ENCODE measurements at regions not wholly inside any gene's neighbourhood (a gene's known extent, or its start where the extent isn't known, plus 50 kb on each side); places are given as distances from the start of the nearest gene placed in this dataset.

DNA sequence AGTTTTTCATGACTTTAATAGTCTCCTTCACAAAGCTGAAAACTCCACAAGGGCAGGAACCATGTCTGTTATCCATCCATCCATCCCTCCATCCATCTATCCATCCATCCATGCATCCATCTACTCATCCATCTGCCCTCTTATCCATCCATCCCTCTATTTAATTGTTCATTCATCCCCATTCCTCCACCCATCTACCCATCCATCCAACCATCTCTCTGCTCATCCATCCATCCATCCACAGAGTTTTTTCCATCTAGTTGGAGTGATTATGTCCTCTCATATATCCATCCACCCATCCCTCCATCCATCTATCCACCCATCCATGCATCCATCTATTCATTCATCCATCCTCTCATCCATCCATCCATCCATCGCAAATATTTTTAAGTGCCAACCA is 237.9 kb downstream of the EMX2 start:
- TF ChIP-seq, protein P1, sequence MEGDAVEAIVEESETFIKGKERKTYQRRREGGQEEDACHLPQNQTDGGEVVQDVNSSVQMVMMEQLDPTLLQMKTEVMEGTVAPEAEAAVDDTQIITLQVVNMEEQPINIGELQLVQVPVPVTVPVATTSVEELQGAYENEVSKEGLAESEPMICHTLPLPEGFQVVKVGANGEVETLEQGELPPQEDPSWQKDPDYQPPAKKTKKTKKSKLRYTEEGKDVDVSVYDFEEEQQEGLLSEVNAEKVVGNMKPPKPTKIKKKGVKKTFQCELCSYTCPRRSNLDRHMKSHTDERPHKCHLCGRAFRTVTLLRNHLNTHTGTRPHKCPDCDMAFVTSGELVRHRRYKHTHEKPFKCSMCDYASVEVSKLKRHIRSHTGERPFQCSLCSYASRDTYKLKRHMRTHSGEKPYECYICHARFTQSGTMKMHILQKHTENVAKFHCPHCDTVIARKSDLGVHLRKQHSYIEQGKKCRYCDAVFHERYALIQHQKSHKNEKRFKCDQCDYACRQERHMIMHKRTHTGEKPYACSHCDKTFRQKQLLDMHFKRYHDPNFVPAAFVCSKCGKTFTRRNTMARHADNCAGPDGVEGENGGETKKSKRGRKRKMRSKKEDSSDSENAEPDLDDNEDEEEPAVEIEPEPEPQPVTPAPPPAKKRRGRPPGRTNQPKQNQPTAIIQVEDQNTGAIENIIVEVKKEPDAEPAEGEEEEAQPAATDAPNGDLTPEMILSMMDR (IDR thresholded peaks at IDR 0.05): no peak
- TF ChIP-seq POLR2A (IDR thresholded peaks at IDR 0.05): no peak

Measured in testis (tissue), 2 donors.